Liver (tissue), 8 donors: ENCODE measurements at regions not wholly inside any gene's neighbourhood (a gene's known extent, or its start where the extent isn't known, plus 50 kb on each side); places are given as distances from the start of the nearest gene placed in this dataset.

Source experiments
- DNase-seq: peaks from one replicate; pipeline ENCODE4 v3.0.0-alpha.2; 2017; ENCODE audit warnings: low spot score
- H3K27ac ChIP-seq, 2 donors: one replicate each; pipeline ENCODE4 v1.7.0; 2013; ENCODE audit warnings: inconsistent platforms in 2 of 2, low read length in 2 of 2, control low read depth in 1 of 2, low read depth in 1 of 2, mild to moderate bottlenecking in 1 of 2
- H3K27me3 ChIP-seq, 4 donors: one replicate each; pipeline versions ENCODE4 v1.6.1 to v1.7.0; 2013; ENCODE audit warnings: low read length in 3 of 4, inconsistent platforms in 1 of 4, mild to moderate bottlenecking in 1 of 4, moderate library complexity in 1 of 4; ENCODE audit not compliant: control insufficient read depth in 4 of 4, insufficient read depth in 4 of 4
- H3K36me3 ChIP-seq, 4 donors: one replicate each; pipeline versions ENCODE4 v1.6.1 to v1.7.0; 2013; ENCODE audit warnings: low read length in 3 of 4, mild to moderate bottlenecking in 3 of 4, low read depth in 1 of 4, moderate library complexity in 1 of 4; ENCODE audit not compliant: control insufficient read depth in 4 of 4, insufficient read depth in 3 of 4
- H3K4me1 ChIP-seq, 4 donors: one replicate each; pipeline versions ENCODE4 v1.6.1 to v1.7.0; 2013; ENCODE audit warnings: low read length in 3 of 4, mild to moderate bottlenecking in 3 of 4, moderate library complexity in 1 of 4; ENCODE audit not compliant: control insufficient read depth in 4 of 4, insufficient read depth in 4 of 4
- H3K4me3 ChIP-seq, 3 donors: one replicate each; pipeline versions ENCODE4 v1.6.1 to v1.7.0; 2013; ENCODE audit warnings: low read length in 3 of 3, control low read depth in 1 of 3, low read depth in 1 of 3, mild to moderate bottlenecking in 1 of 3
- H3K9ac ChIP-seq, 2 donors: one replicate each; pipeline ENCODE4 v1.7.0; 2013; ENCODE audit warnings: low read length in 2 of 2, mild to moderate bottlenecking in 2 of 2, moderate library complexity in 2 of 2, control low read depth in 1 of 2, low read depth in 1 of 2
- H3K9me3 ChIP-seq, 4 donors: one replicate each; pipeline versions ENCODE4 v1.6.1 to v1.7.0; 2013; ENCODE audit warnings: low read length in 3 of 4; ENCODE audit not compliant: control insufficient read depth in 4 of 4
- ATF3 ChIP-seq: IDR thresholded peaks from 2 replicates; pipeline ENCODE4 v1.6.1; 2016; ENCODE audit warnings: antibody characterized with exemption
- CTCF ChIP-seq: fragments of 150-350 bp; IDR thresholded peaks from 2 replicates; pipeline ENCODE4 v1.5.1; 2017; ENCODE audit warnings: improper control_type of control experiment, low read depth, low read length; ENCODE audit not compliant: missing input control
- FOXA1 ChIP-seq: IDR thresholded peaks from 2 replicates; pipeline ENCODE4 v1.6.1; 2016; ENCODE audit warnings: antibody characterized with exemption
- FOXA2 ChIP-seq: IDR thresholded peaks from 2 replicates; pipeline ENCODE4 v1.6.1; 2016; ENCODE audit warnings: antibody characterized with exemption
- GABPA ChIP-seq, 2 donors: IDR thresholded peaks in 1 of 2; conservative IDR thresholded peaks in 1 of 2; 2 replicates each; pipeline ENCODE4 v1.6.1; 2016; ENCODE audit warnings: antibody characterized with exemption in 2 of 2, mild to moderate bottlenecking in 1 of 2, moderate library complexity in 1 of 2
- HNF4A ChIP-seq, 2 donors: conservative IDR thresholded peaks; 2 replicates each; pipeline ENCODE4 v1.6.1; 2016; ENCODE audit warnings: antibody characterized with exemption in 2 of 2, mild to moderate bottlenecking in 2 of 2
- HNF4G ChIP-seq: IDR thresholded peaks from 2 replicates; pipeline ENCODE4 v1.6.1; 2016; ENCODE audit warnings: antibody characterized with exemption
- JUND ChIP-seq, 2 donors: IDR thresholded peaks; 2 replicates each; pipeline ENCODE4 v1.6.1; 2016; ENCODE audit warnings: antibody characterized with exemption in 2 of 2
- MAX ChIP-seq: IDR thresholded peaks from 2 replicates; pipeline ENCODE4 v1.6.1; 2016; ENCODE audit warnings: antibody characterized with exemption
- NR2F2 ChIP-seq: IDR thresholded peaks from 2 replicates; pipeline ENCODE4 v1.6.1; 2016; ENCODE audit warnings: antibody characterized with exemption
- RAD21 ChIP-seq, 2 donors: IDR thresholded peaks; 2 replicates each; pipeline ENCODE4 v1.6.1; 2016; ENCODE audit warnings: antibody characterized with exemption in 2 of 2, mild to moderate bottlenecking in 2 of 2
- RXRA ChIP-seq, 2 donors: IDR thresholded peaks; 2 replicates each; pipeline ENCODE4 v1.6.1; 2017 to 2018; ENCODE audit warnings: antibody characterized with exemption in 2 of 2, mild to moderate bottlenecking in 1 of 2
- SP1 ChIP-seq: IDR thresholded peaks from 2 replicates; pipeline ENCODE4 v1.6.1; 2018; ENCODE audit warnings: antibody characterized with exemption, mild to moderate bottlenecking
- TAF1 ChIP-seq: conservative IDR thresholded peaks from 2 replicates; pipeline ENCODE4 v1.6.1; 2016; ENCODE audit warnings: antibody characterized with exemption, mild to moderate bottlenecking
- YY1 ChIP-seq: IDR thresholded peaks from 2 replicates; pipeline ENCODE4 v1.6.1; 2016; ENCODE audit warnings: antibody characterized with exemption, mild to moderate bottlenecking
- ZBTB33 ChIP-seq: IDR thresholded peaks from 2 replicates; pipeline ENCODE4 v1.6.1; 2016; ENCODE audit warnings: antibody characterized with exemption
- WGBS: extraction: QIAGEN DNeasy Blood & Tissue Kit; methylation state at CpG from one replicate; pipeline ENCODE4 v1.1.7; 2013; 5-methylcytosine and 5-hydroxymethylcytosine counted together
- donor health status: healthy.
- donor health status: healthy.
- donor health status: healthy.
- donor health status: healthy.
- donor health status: healthy.

GRCh38 chr3:115245438-115245837 lies 98.3 kb upstream of the ZBTB20 start (continued):
- TF ChIP-seq FOXA2: no peak

- Histone ChIP-seq H3K9me3 (no peaks in the 10 kb centered on the region), H3K4me3 (no peak overlapping the region), H3K9ac (no peak overlapping the region), H3K27ac (no peak overlapping the region), H3K27me3 (peaks cover 0 to 5% (median 0%) of the 10 kb centered on the region in 4 donors), H3K4me1 (no peaks in the 10 kb centered on the region), H3K36me3 (no peaks in the 10 kb centered on the region)
- WGBS: 95% methylated on average over 3 of the region's 3 CpGs
- TF ChIP-seq GABPA (IDR thresholded peaks at IDR 0.05 in 1 of 2, conservative IDR thresholded peaks at IDR 0.05 in 1 of 2) (no peak), RAD21 (IDR thresholded peaks at IDR 0.05) (no peak), ZBTB33 (no peak), JUND (IDR thresholded peaks at IDR 0.05) (no peak), FOXA1 (no peak), HNF4G (no peak), YY1 (no peak), HNF4A (conservative IDR thresholded peaks at IDR 0.05) (no peak), NR2F2 (no peak), SP1 (no peak), FOXA2 (no peak)
- DNase-seq: no peak
These were observed 98.8 kb upstream of the ZBTB20 start for GRCh38 chr3:115245899-115246298.

GRCh38 chr3:115246461-115247020 lies 99.5 kb upstream of the ZBTB20 start:
- H3K4me1 ChIP-seq: no peaks in the 10 kb centered on the region
- no peaks in the 10 kb centered on the region for H3K36me3 ChIP-seq
- H3K27me3 ChIP-seq: peaks cover 0 to 4% (median 0%) of the 10 kb centered on the region in 4 donors
- 88% methylated on average over 3 of the region's 3 CpGs for WGBS
- DNase-seq: no peak
- no peaks in the 10 kb centered on the region for H3K9me3 ChIP-seq
- no peak overlapping the region for H3K9ac ChIP-seq
- H3K4me3 ChIP-seq: no peak overlapping the region
- H3K27ac ChIP-seq: no peak overlapping the region
- no peak for TF ChIP-seq MAX

- no peak overlapping the region for H3K27ac ChIP-seq
- 87% methylated on average over 2 of the region's 2 CpGs for WGBS
- H3K27me3 ChIP-seq: no peaks in the 10 kb centered on the region
- TF ChIP-seq RXRA (IDR thresholded peaks at IDR 0.05): no peak
- TF ChIP-seq CTCF: no peak
- TF ChIP-seq TAF1: no peak
- no peak for TF ChIP-seq HNF4G
- no peak for TF ChIP-seq ZBTB33
- TF ChIP-seq ATF3: no peak
- no peak for TF ChIP-seq GABPA (IDR thresholded peaks at IDR 0.05 in 1 of 2, conservative IDR thresholded peaks at IDR 0.05 in 1 of 2)
- TF ChIP-seq JUND (IDR thresholded peaks at IDR 0.05): no peak
- H3K36me3 ChIP-seq: no peaks in the 10 kb centered on the region
- no peak overlapping the region for H3K9ac ChIP-seq
- no peak for DNase-seq
- no peak overlapping the region for H3K4me3 ChIP-seq
- no peaks in the 10 kb centered on the region for H3K4me1 ChIP-seq
- H3K9me3 ChIP-seq: no peaks in the 10 kb centered on the region
These were observed 101.2 kb upstream of the ZBTB20 start for GRCh38 chr3:115248274-115248673.
